ENCODE measurements at regions not wholly inside any gene's neighbourhood (a gene's known extent, or its start where the extent isn't known, plus 50 kb on each side); places are given as distances from the start of the nearest gene placed in this dataset.

- intact Hi-C loops (cut with DNase I), result no loop called here
- Histone ChIP-seq H3K4me1 (replicated peaks) (no peaks in the 10 kb centered on the region), H3K27me3 (replicated peaks; ENCODE audit: insufficient read depth) (no peaks in the 10 kb centered on the region), H3K4me3 (no peak overlapping the region), H3K27ac (no peak overlapping the region), H3K36me3 (no peaks in the 10 kb centered on the region), H3K9me3 (no peaks in the 10 kb centered on the region)
- TF ChIP-seq POLR2A (IDR thresholded peaks at IDR 0.05) (no peak), CTCF (IDR thresholded peaks at IDR 0.05) (no peak), POLR2AphosphoS5 (IDR thresholded peaks at IDR 0.05) (no peak)
- DNase-seq (ENCODE audit: low spot score), result no peak
Measured at GRCh38 chr16:61371881-61372280, 664.4 kb downstream of the CDH8 start.

GRCh38 chr16:61371388-61371787 is 664.9 kb downstream of the CDH8 start:
- TF ChIP-seq POLR2AphosphoS5 (IDR thresholded peaks at IDR 0.05) (no peak), CTCF (IDR thresholded peaks at IDR 0.05) (no peak), POLR2A (IDR thresholded peaks at IDR 0.05) (no peak)
- Histone ChIP-seq H3K4me1 (replicated peaks) (no peaks in the 10 kb centered on the region), H3K36me3 (no peaks in the 10 kb centered on the region), H3K9me3 (no peaks in the 10 kb centered on the region), H3K27ac (no peak overlapping the region), H3K27me3 (replicated peaks; ENCODE audit: insufficient read depth) (no peaks in the 10 kb centered on the region), H3K4me3 (no peak overlapping the region)
- intact Hi-C loops (cut with DNase I), result no loop called here
- no peak for DNase-seq (ENCODE audit: low spot score)
- 89% methylated on average over 2 of the region's 2 CpGs for WGBS

- Histone ChIP-seq H3K36me3 (no peaks in the 10 kb centered on the region), H3K4me3 (no peak overlapping the region), H3K9me3 (no peaks in the 10 kb centered on the region), H3K27ac (no peak overlapping the region), H3K27me3 (replicated peaks; ENCODE audit: insufficient read depth) (no peaks in the 10 kb centered on the region), H3K4me1 (replicated peaks) (no peaks in the 10 kb centered on the region)
- DNase-seq (ENCODE audit: low spot score), result no peak
- intact Hi-C loops (cut with DNase I), result no loop called here
- TF ChIP-seq CTCF (IDR thresholded peaks at IDR 0.05) (no peak), POLR2AphosphoS5 (IDR thresholded peaks at IDR 0.05) (no peak), POLR2A (IDR thresholded peaks at IDR 0.05) (no peak)
- 74% methylated on average over 2 of the region's 2 CpGs for WGBS
Measured at GRCh38 chr16:61370564-61370963, 665.7 kb downstream of the CDH8 start.

GRCh38 chr16:61366006-61366405 is 670.2 kb downstream of the CDH8 start:
- H3K4me1 ChIP-seq (replicated peaks), result no peaks in the 10 kb centered on the region
- no peak for TF ChIP-seq CTCF (IDR thresholded peaks at IDR 0.05)
- TF ChIP-seq POLR2AphosphoS5 (IDR thresholded peaks at IDR 0.05), result no peak
- TF ChIP-seq POLR2A (IDR thresholded peaks at IDR 0.05), result no peak
- 79% methylated on average over 2 of the region's 2 CpGs for WGBS

GRCh38 chr16:61364990-61365389 is 671.2 kb downstream of the CDH8 start:
- Histone ChIP-seq H3K36me3 (no peaks in the 10 kb centered on the region), H3K27me3 (replicated peaks; ENCODE audit: insufficient read depth) (no peaks in the 10 kb centered on the region), H3K4me1 (replicated peaks) (no peaks in the 10 kb centered on the region), H3K9me3 (no peaks in the 10 kb centered on the region), H3K4me3 (no peak overlapping the region), H3K27ac (no peak overlapping the region)
- intact Hi-C loops (cut with DNase I), result no loop called here
- TF ChIP-seq POLR2AphosphoS5 (IDR thresholded peaks at IDR 0.05), result no peak
- TF ChIP-seq POLR2A (IDR thresholded peaks at IDR 0.05), result no peak
- TF ChIP-seq CTCF (IDR thresholded peaks at IDR 0.05), result no peak
- DNase-seq (ENCODE audit: low spot score), result no peak
- WGBS, result 57% methylated on average over 3 of the region's 3 CpGs

More at GRCh38 chr16:61366006-61366405, 670.2 kb downstream of the CDH8 start:
- Histone ChIP-seq H3K36me3 (no peaks in the 10 kb centered on the region), H3K9me3 (no peaks in the 10 kb centered on the region), H3K27ac (no peak overlapping the region), H3K4me3 (no peak overlapping the region), H3K27me3 (replicated peaks; ENCODE audit: insufficient read depth) (no peaks in the 10 kb centered on the region)
- no peak for DNase-seq (ENCODE audit: low spot score)
- intact Hi-C loops (cut with DNase I), result no loop called here

Data from prostate gland (tissue), 2 donors.